ENCODE measurements at regions not wholly inside any gene's neighbourhood (a gene's known extent, or its start where the extent isn't known, plus 50 kb on each side); places are given as distances from the start of the nearest gene placed in this dataset.
A peak's percentile ranks its signal among the peaks of the same experiment; 100 is the strongest.

- no peak for DNase-seq (ENCODE audit: low read depth in 1 of 2, low spot score in 1 of 2)
- 14% methylated on average over 1 of the region's 1 CpG for WGBS (ENCODE audit: missing lambda C conversion rate)
- Histone ChIP-seq H3K4me3 (no peak overlapping the region), H3K4me2 (no peak overlapping the region), H3K9me3 (no peaks in the 10 kb centered on the region), H3K4me1 (no peaks in the 10 kb centered on the region), H3K27ac (no peak overlapping the region)
- no peak for ATAC-seq
- TF ChIP-seq FOSL2 (IDR thresholded peaks at IDR 0.05) (no peak), FOSL2 (CRISPR knock-in tag; IDR thresholded peaks at IDR 0.05) (peak; percentile 32; the same call in 1 of the 2 replicates)
- TF ChIP-seq, protein P1, sequence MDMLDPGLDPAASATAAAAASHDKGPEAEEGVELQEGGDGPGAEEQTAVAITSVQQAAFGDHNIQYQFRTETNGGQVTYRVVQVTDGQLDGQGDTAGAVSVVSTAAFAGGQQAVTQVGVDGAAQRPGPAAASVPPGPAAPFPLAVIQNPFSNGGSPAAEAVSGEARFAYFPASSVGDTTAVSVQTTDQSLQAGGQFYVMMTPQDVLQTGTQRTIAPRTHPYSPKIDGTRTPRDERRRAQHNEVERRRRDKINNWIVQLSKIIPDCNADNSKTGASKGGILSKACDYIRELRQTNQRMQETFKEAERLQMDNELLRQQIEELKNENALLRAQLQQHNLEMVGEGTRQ (IDR thresholded peaks at IDR 0.05): no peak
- ChIA-PET CTCF (interaction anchor here (0.7 to 1.1 kb wide), 2 partner anchors 13 to 1113 kb away, joined by 3 to 4 read pairs; no protein-coding TSS in a partner anchor), POLR2A (no interaction called here)
- no peak for FAIRE-seq
These were observed 171.6 kb downstream of the RASEF start for GRCh38 chr9:82891321-82891720.

DNA sequence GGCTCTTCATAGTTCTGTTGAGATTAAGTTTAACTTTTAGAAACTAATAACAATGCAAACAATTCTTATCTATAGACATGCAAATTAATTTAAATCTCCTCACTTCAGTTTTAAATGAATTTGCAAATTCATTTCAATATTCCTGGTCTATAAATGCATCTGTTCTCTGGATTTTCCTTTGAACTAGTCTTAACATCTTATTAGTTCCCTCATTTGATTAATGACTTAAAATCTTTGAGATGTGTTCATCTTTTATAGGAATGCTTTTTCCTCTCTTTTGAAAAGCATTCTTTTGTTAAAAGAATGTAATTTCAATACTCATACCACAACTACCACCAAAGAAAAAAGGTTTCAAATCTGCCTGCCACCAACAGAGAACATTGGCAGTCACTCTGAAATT is 169.4 kb downstream of the RASEF start:
- H3K4me2 ChIP-seq: no peak overlapping the region
- TF ChIP-seq RNF2 (IDR thresholded peaks at IDR 0.05; ENCODE audit: borderline replicate concordance, low read depth): no peak
- no peak for TF ChIP-seq HEYL (CRISPR knock-in tag; IDR thresholded peaks at IDR 0.05)
- no peak for TF ChIP-seq ZFP36 (IDR thresholded peaks at IDR 0.05; ENCODE audit: borderline replicate concordance, partially characterized antibody)
- no peak for TF ChIP-seq MAFK (IDR thresholded peaks at IDR 0.05; ENCODE audit: partially characterized antibody)
- no peak for TF ChIP-seq HOXA7 (CRISPR knock-in tag; IDR thresholded peaks at IDR 0.05)
- TF ChIP-seq, protein P2, sequence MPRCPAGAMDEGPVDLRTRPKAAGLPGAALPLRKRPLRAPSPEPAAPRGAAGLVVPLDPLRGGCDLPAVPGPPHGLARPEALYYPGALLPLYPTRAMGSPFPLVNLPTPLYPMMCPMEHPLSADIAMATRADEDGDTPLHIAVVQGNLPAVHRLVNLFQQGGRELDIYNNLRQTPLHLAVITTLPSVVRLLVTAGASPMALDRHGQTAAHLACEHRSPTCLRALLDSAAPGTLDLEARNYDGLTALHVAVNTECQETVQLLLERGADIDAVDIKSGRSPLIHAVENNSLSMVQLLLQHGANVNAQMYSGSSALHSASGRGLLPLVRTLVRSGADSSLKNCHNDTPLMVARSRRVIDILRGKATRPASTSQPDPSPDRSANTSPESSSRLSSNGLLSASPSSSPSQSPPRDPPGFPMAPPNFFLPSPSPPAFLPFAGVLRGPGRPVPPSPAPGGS (IDR thresholded peaks at IDR 0.05): no peak
- TF ChIP-seq, protein P3, sequence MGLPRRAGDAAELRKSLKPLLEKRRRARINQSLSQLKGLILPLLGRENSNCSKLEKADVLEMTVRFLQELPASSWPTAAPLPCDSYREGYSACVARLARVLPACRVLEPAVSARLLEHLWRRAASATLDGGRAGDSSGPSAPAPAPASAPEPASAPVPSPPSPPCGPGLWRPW (IDR thresholded peaks at IDR 0.05): no peak
- TF ChIP-seq RAD21 (conservative IDR thresholded peaks at IDR 0.05 in 1 of 2, IDR thresholded peaks at IDR 0.05 in 1 of 2): no peak
- TF ChIP-seq HOXB13 (CRISPR knock-in tag; IDR thresholded peaks at IDR 0.05; ENCODE audit: low read depth): no peak
- TF ChIP-seq, protein P4, sequence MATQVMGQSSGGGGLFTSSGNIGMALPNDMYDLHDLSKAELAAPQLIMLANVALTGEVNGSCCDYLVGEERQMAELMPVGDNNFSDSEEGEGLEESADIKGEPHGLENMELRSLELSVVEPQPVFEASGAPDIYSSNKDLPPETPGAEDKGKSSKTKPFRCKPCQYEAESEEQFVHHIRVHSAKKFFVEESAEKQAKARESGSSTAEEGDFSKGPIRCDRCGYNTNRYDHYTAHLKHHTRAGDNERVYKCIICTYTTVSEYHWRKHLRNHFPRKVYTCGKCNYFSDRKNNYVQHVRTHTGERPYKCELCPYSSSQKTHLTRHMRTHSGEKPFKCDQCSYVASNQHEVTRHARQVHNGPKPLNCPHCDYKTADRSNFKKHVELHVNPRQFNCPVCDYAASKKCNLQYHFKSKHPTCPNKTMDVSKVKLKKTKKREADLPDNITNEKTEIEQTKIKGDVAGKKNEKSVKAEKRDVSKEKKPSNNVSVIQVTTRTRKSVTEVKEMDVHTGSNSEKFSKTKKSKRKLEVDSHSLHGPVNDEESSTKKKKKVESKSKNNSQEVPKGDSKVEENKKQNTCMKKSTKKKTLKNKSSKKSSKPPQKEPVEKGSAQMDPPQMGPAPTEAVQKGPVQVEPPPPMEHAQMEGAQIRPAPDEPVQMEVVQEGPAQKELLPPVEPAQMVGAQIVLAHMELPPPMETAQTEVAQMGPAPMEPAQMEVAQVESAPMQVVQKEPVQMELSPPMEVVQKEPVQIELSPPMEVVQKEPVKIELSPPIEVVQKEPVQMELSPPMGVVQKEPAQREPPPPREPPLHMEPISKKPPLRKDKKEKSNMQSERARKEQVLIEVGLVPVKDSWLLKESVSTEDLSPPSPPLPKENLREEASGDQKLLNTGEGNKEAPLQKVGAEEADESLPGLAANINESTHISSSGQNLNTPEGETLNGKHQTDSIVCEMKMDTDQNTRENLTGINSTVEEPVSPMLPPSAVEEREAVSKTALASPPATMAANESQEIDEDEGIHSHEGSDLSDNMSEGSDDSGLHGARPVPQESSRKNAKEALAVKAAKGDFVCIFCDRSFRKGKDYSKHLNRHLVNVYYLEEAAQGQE (IDR thresholded peaks at IDR 0.05): no peak
- TF ChIP-seq GATA3 (IDR thresholded peaks at IDR 0.05; ENCODE audit: borderline replicate concordance): no peak
- no peak for TF ChIP-seq RARB (CRISPR knock-in tag; IDR thresholded peaks at IDR 0.05)
- no peak for TF ChIP-seq SREBF2 (IDR thresholded peaks at IDR 0.05)
- TF ChIP-seq, protein P5, sequence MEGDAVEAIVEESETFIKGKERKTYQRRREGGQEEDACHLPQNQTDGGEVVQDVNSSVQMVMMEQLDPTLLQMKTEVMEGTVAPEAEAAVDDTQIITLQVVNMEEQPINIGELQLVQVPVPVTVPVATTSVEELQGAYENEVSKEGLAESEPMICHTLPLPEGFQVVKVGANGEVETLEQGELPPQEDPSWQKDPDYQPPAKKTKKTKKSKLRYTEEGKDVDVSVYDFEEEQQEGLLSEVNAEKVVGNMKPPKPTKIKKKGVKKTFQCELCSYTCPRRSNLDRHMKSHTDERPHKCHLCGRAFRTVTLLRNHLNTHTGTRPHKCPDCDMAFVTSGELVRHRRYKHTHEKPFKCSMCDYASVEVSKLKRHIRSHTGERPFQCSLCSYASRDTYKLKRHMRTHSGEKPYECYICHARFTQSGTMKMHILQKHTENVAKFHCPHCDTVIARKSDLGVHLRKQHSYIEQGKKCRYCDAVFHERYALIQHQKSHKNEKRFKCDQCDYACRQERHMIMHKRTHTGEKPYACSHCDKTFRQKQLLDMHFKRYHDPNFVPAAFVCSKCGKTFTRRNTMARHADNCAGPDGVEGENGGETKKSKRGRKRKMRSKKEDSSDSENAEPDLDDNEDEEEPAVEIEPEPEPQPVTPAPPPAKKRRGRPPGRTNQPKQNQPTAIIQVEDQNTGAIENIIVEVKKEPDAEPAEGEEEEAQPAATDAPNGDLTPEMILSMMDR (IDR thresholded peaks at IDR 0.05): no peak
- TF ChIP-seq, protein P6, sequence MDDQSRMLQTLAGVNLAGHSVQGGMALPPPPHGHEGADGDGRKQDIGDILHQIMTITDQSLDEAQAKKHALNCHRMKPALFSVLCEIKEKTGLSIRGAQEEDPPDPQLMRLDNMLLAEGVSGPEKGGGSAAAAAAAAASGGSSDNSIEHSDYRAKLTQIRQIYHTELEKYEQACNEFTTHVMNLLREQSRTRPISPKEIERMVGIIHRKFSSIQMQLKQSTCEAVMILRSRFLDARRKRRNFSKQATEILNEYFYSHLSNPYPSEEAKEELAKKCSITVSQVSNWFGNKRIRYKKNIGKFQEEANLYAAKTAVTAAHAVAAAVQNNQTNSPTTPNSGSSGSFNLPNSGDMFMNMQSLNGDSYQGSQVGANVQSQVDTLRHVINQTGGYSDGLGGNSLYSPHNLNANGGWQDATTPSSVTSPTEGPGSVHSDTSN (IDR thresholded peaks at IDR 0.05): no peak
- FAIRE-seq: no peak
- H3K4me3 ChIP-seq: no peak overlapping the region
- POLR2A ChIA-PET: no interaction called here
- no peak for DNase-seq (ENCODE audit: low read depth in 1 of 2, low spot score in 1 of 2)
- CTCF ChIA-PET: no interaction called here
- H3K27ac ChIP-seq: no peak overlapping the region
- no peak for ATAC-seq
- no peaks in the 10 kb centered on the region for H3K9me3 ChIP-seq
- no peaks in the 10 kb centered on the region for H3K4me1 ChIP-seq

Measured in A549 (cell line).